Mammary epithelial cell (primary cell): ENCODE measurements at regions not wholly inside any gene's neighbourhood (a gene's known extent, or its start where the extent isn't known, plus 50 kb on each side); places are given as distances from the start of the nearest gene placed in this dataset.

Experiments used
- EZH2 ChIP-seq: IDR thresholded peaks from 2 replicates; pipeline ENCODE4 v1.6.1; 2012; ENCODE audit warnings: low read length, inconsistent platforms, borderline replicate concordance
- TF ChIP-seq, protein P1 (sequence below), 2 donors: IDR thresholded peaks in 1 of 2; conservative IDR thresholded peaks in 1 of 2; 2 replicates each; pipeline ENCODE4 v1.5.1; 2011 to 2012; ENCODE audit warnings: inconsistent platforms in 2 of 2, low read length in 2 of 2, mild to moderate bottlenecking in 2 of 2, control low read depth in 1 of 2, low read depth in 1 of 2; ENCODE audit not compliant: insufficient read depth in 1 of 2; ENCODE audit errors: extremely low read depth in 1 of 2

DNA sequence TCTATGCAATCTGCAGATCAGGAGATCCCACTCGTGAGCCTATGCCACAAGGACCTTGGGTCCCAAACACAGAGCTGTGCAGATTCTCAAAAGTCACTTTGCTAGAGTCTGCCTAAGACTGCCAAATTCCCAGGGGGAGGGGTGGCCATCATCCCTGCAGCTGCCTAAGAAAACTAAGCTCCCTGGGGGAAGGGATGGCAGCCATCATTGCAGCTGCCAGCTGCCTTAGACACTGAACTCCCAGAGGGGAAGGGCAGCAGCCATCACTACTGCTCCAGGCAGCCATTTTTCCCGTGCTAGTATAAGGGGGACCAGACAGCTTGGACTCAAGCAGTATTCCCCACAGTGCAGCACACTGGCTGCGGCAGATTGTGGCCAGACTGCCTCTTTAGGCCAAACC lies 156.9 kb downstream of the NKX6-1 start:
- TF ChIP-seq, protein P1, sequence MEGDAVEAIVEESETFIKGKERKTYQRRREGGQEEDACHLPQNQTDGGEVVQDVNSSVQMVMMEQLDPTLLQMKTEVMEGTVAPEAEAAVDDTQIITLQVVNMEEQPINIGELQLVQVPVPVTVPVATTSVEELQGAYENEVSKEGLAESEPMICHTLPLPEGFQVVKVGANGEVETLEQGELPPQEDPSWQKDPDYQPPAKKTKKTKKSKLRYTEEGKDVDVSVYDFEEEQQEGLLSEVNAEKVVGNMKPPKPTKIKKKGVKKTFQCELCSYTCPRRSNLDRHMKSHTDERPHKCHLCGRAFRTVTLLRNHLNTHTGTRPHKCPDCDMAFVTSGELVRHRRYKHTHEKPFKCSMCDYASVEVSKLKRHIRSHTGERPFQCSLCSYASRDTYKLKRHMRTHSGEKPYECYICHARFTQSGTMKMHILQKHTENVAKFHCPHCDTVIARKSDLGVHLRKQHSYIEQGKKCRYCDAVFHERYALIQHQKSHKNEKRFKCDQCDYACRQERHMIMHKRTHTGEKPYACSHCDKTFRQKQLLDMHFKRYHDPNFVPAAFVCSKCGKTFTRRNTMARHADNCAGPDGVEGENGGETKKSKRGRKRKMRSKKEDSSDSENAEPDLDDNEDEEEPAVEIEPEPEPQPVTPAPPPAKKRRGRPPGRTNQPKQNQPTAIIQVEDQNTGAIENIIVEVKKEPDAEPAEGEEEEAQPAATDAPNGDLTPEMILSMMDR (conservative IDR thresholded peaks at IDR 0.05 in 1 of 2, IDR thresholded peaks at IDR 0.05 in 1 of 2; ENCODE audit: extremely low read depth in 1 of 2, insufficient read depth in 1 of 2, low read depth in 1 of 2, low read length in 2 of 2) = no peak
- TF ChIP-seq EZH2 = no peak
